Ureter (tissue), 1 donor: ENCODE measurements at regions not wholly inside any gene's neighbourhood (a gene's known extent, or its start where the extent isn't known, plus 50 kb on each side); places are given as distances from the start of the nearest gene placed in this dataset.
"Not testable (repeated sequence)": the region's sequence is repeated elsewhere in the genome, so short reads cannot be mapped to it uniquely, and the experiment has no call there.

Source experiments
- DNase-seq: peaks from one replicate; pipeline ENCODE4 v3.0.0-alpha.2; 2020; ENCODE audit warnings: low spot score
- donor health status: DM: yes; HTN: yes; CAD: no.

DNA sequence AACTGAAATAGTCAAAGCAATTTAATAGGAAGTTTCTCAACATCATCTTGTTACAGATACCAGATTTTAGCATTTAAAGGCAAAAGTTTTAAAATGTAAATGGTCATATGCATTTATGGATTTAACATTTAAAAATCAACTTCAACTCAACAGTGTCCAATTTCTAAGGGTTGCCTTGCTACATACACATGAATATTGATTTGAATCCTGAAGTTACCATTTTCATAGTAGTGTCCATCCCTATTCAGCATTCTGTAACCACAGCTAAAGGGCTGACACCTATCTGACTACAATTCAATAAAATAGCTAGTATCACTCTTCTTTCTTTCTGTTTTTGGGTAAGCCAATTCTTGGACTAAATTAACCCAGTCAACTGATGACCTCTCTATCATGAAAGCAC, 164.0 kb upstream of the CFAP20DC start:
- DNase-seq = no peak

DNA sequence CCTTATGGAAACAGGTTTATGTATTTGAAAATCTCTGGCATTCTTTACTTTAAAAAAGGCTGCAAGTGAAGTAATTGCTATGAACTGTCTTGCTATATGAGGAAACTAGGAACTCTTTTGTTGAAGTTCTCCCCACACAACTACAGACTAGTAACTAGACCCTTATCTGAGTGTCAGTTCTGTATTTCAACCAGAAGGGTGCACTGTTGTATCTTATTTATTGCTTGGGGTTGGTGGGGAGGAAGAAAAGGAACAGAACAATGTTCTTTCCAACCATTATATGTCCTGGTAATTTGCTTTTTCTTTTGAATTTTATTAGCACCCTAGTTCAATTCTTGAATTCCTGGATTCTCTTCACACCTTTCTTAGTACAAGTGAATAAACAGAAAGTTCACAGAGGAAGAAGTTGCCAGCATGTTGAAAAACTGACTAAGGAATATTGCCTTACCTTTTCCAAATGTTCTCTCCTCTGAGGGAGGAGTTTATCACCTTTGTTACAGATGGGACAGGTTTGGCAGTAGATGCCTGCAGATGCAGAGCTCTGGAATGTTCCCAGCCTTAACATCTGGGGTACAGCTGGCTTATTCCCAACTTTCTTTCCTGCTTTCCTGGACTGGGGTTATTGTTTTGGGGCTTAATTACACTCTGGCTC, 162.4 kb upstream of the CFAP20DC start:
- DNase-seq = no peak

DNA sequence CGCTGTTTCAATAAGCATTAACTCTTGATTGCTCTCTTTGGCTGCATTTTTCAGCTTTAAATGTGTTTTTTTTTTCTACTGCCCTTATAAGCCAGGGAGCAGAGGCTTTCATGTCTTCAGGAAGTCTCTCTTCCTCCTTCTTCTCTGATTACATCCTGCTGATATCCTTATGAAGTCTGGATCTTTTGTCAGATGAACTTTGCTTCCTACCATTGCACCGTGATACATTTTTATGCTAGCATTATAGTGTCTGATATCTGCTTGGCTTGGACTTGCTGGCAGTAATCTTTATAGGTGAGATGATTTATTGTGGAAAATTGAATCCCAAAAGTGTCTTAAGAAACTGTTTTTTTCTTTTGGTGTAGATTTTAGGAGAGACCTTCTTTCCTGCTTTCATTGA, 160.4 kb upstream of the CFAP20DC start:
- no peak for DNase-seq

DNA sequence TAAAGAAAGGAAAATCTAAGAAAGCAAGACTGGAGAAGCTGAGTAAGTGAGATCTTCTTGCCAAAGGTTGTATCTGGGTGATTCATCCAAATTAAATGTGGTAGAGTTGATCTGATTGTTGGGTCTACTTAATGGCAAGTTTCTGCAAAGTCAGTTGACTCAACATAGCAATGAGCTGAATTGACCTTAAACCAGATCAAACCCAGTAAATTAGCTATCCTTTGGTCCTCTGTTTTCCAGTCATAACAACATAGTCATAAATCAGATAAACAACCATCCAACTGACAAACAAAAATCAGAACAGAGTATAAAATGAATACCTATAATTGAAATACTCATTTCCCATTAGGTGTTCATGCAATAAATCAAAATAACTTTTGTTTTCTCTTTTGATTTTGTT, 142.6 kb upstream of the CFAP20DC start:
- no peak for DNase-seq

DNA sequence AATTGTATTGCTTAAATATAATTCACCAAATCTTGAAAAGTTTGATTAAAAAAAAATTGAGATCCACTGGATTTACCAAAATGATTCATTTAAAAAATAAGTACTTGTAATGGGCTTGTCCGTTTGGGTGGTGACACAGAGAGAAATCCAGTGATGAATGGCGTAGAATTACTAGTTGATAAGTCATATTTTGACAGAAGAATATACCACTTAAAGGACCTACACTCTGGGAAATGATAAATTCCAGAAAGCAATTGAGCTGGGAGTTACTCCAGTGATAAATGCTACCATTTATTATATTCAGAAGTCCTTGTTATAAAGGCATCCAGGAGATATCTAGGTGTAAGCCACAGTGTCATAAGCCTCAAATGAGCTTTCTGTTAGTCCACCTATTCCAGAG, 141.8 kb upstream of the CFAP20DC start:
- DNase-seq = no peak

DNA sequence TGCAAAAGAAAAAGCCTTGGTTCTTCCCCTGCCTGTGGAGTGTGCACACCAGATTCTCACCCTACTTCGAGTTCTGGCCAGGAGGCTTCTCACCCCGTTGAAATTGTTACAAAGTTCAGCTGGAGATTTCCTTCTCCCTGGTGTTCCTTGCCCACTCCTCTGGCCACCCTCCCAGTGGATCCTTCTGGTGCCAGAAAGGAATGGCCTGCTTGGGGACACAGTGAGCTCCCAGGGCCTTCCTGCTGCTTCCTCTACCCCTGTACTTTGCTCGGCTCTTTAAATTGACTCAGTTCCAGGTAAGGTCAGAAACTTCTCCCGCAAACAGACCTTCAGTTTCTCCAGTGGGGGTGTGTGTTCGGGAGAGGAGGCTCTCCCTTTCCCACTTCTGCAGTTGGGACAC, 140.1 kb upstream of the CFAP20DC start:
- no peak for DNase-seq

DNA sequence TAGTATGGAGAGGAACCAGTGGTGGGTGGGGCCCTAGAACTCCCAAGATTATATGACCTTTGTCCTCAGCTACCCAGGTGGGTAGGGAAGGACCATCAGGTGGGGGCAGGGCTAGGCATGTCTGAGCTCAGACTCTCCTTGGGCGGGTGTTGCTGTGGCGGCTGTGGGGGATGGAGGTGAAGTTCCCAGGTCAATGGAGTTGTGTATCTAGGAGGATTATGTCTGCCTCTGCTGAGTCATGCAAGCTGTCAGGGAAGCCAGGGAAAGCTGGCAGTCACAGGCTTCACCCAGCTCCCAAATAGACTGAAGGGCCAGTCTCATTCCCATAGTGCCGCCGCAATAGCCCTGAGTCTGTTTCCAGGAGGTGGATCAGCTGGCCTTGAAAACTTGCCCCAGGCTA, 139.7 kb upstream of the CFAP20DC start:
- DNase-seq = no peak

DNA sequence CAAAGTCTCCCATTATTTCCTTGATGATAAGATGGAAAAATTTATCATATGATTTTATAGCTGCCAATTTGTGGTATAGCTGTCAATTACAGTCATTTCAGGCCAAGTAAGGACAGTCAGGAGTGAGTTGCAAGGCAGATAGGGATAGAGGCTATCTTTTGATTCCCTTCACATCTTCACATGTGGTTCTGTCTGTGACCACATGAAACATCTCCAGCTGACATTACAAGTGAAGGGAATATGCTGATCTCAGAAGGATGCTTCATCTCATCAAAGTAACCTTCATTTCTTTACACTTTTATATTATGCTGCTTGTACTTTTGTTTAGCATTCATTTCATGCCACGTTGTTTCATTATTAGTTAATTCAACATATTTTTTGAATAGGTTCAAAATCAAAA, 136.9 kb upstream of the CFAP20DC start:
- no peak for DNase-seq

DNA sequence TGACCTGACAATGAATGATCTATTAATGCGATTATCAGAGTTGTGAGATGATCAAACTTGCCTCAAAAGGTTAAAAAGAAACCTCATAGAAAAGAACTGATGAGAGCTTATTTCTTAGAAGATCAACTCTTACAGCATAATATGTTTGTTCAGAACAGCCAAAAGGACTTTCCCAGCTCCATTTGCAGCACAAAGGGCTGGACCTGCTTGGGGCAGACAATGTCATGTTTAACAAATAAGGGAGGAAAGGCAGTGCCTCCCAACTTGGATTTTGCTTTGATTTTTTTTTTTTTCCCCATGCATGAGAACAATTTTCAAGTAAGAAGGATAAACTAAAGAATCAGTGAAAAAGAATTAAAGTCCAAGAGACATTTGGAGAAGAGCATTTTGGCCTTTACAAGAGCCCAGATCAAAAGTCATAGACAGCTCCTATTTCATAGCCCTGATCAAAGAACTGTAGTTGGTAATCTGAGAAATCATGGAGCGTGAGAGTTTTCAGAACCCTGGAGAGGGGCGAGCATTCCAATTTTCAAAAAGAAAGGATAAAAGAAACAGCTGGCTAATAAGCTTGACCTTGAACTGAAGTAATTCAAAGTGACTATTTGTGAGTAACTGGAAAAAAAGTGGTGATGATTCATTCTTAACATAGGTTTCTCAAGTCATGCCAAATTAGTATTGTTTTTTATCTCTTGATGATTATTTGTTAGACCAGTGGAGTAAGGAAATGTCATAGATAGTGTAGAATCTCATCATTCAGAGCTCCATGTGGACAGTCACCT, 136.0 kb upstream of the CFAP20DC start:
- DNase-seq = no peak

DNA sequence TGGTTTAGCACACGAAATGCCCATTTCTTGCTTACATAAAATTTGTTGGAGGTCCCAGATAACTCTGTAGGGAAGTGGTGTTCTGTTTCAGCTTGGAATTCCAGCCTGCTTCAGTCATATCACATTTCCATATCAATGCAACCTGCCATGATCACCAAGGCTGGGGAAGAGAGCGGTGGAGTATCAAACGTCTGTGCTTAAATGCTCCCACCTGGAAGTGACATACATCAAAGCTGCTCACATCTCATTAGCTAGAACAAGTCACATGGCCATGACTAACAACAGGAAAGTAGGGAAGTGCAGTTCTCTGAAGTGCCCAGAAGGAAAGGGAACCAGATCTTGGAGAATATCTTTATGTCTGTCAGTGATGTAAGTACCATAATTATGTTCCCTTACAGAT, 130.2 kb upstream of the CFAP20DC start:
- DNase-seq = no peak

DNA sequence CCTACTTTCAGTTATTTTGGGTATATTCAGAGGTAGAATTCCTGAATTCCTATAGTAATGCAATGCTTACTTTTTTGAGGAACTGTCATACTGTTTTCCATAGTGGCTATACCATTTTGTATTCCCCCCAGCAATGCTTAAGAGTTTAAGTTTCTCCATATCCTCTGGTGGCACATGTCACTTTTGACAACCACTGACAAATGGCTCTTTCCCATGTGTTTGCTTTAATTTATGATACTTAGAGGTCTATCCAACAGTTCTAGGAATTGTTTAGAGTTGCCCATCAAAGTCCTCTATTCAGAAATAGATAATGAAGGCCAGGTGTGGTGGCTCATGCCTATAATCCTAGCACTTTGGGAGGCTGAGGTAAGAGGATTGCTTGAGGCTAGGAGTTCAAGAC, 128.9 kb upstream of the CFAP20DC start:
- DNase-seq = no peak

DNA sequence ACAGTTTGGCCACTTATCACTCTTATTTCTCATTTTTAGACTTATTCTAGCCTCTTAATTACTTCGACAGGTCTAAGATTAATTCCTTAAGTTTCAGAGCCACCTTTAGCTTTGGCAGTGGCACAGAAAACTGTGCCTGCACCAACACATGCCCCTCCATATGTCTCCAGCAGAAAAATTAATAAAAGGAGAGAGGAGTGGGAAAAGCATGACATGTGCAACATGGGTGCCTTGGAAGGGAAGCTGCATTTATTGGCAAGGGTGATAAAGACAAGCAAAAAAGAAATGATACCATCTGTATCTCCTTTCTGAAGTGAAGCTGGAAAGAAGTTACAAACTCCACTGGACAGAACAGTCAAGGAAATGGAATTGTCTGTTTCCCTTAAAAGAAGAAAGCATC, 121.7 kb upstream of the CFAP20DC start:
- DNase-seq = no peak

DNA sequence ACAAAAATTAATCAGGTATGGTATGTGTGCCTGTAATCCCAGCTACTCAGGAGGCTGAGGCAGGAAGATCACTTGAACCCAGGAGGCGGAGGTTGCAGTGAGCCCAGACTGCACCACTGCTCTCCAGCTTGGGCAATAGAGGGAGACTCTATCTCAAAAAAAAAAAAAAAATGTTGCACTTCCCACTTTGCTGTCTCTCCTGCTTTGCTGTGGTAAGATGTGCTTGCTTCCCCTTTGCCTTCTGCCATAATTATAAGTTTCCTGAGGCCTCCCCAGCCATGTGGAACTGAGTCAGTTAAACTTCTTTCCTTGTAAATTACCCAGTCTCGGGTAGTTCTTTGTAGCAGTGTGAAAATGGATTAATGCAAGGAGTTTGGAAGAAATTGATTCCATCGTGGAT, 120.3 kb upstream of the CFAP20DC start:
- DNase-seq = not testable (repeated sequence)

DNA sequence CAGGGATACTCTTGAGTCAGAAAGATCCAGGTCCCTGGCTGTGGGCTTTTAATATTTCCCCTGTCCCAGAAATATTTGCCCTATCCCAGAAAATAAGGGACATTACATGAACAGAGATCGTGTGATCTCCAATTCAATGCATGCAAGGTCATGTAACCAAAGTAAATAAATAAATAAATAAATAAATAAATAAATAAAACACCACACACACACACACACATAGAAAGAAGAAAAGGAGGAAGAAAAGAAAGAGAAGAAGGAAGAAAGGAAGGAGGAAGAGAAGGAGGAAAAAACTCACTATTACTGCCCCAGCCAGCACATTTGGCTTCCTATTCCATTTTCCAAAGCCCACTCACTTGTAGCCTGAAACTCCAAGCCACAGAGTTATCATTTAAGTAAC, 117.9 kb upstream of the CFAP20DC start:
- DNase-seq = no peak

DNA sequence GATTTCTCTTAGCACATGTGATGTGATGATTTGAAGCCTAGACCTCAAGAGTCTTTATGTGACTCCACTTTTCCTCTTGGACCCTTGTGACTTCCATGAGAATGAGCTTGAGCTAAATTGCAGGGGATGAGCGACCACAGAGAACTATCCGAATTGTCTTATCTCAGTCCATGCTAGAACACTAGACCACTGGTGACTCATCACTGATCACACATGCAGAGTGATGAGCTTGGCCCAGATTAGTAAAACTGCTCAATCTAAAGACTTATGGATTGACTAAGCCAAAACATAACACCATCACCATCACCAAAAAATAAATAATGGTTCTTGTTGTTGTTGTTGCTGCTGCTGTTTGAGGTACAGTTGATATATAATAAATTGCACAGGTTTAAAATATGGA, 114.1 kb upstream of the CFAP20DC start:
- no peak for DNase-seq

DNA sequence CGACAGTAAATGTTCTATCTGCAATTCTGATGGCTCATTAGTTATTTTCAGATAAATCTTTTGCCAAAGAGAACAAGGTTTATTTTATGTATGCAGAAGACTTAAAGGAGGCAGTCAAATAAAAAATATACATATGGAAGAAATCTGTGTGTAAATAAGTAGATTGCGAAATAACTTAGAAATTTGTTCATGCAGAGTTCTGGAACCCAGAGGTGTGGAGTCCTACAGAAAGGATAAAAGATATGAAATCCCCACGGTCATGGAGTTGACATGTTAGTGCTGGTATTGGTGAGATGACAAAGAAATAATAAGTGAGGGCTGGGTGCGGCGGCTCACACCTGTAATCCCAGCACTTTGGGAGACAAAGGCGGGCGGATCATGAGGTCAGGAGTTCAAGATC, 111.2 kb upstream of the CFAP20DC start:
- no peak for DNase-seq

DNA sequence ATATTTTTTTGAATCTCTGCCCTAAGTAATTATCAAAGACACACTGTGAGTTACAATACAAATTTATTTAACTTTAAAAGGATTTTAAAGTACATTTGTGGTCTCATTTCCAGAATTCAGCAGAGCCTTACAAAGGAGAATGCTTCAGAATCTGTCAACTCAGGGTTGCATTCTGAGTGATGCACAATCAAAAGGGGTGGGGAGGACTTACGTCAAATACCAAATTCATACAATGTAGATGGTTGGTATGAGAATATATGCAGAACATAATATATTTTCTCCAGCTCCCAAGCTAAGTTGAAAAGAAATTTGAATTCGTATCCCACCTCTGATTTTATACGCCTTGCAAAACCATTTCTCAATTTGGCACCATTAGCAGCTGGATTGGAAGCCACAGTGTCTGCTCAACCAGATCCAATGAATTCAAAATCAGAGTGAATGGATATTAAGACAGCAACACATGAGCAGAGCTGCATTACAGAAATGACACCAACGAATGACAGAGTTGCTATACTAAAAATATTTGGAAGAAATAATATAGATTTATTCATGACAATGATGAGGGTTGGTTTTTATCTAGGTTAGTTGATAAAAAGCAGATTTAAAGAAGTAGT, 110.4 kb upstream of the CFAP20DC start:
- DNase-seq = no peak

DNA sequence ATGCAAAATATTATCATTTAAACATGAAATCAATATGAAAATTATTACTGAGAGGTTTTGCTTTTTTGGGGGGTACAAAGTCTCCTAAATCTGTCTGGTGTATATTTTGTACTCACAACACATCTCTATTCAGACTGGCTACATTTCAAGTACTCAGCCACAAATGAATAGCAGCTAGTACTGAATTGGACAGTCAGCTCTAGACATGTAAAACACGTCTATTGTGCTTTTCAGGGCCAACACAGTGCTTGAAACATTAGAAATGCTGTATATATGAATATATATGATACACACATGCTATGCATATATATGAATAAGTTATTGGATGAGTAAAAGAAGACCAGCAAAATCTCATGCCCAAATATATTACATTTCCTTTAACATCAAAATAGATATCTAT, 103.8 kb upstream of the CFAP20DC start:
- DNase-seq = no peak

DNA sequence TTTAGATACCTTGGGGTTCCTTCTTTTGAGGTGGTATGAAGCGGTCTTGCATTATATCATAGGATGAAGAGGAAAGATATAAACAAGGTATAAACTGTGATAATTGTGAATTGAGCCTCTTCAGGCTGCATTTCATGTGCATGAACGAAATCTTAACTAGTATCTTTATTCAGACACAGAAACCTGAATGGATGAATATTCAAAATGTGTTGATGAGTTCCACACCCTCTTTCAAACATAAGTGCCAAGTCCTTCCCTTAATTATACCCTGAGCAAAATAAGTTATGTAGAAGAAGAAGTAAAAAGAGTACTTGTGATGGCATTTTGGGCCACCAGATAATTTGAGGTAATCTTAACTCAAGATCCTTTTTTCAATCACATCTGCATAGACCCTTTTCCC, 103.1 kb upstream of the CFAP20DC start:
- DNase-seq = no peak

DNA sequence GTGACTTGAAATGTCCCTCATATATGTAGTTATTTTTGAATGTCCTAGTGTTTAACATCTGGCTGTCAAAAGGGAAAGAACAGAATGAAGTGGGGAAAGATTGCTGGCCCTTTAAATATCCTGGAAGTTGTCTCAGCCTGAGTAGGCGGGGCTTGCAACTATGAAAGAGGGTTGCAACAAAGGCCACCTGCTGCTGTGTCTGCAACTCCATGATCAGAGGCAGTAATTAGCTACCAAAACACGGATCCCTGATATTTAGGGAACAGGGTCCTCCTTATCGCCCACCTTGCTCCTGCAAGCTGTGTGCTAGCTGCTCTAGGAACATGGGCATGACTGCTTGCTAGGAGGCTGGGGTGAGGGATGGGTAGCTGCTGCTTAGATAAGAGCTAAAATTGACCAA, 100.2 kb upstream of the CFAP20DC start:
- DNase-seq = no peak

DNA sequence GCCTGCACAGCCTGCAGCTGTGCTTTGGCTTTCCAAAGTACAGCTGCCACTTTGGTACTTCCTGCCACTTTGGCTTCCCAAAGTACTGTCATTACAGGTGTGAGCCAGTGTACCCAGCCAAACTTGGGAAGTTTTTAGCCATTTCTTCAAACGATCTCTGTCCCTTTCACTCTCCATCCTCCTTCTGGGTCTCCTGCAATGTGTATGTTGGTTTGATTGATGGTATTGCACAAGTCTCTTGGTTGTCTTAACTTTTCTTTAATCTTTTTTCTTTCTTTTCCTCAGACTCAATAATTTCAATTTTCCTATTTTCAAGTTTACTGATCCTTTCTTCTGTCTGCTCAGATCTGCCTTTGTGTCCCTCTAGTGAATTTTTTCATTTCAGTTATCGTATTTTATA, 99.3 kb upstream of the CFAP20DC start:
- DNase-seq = no peak

DNA sequence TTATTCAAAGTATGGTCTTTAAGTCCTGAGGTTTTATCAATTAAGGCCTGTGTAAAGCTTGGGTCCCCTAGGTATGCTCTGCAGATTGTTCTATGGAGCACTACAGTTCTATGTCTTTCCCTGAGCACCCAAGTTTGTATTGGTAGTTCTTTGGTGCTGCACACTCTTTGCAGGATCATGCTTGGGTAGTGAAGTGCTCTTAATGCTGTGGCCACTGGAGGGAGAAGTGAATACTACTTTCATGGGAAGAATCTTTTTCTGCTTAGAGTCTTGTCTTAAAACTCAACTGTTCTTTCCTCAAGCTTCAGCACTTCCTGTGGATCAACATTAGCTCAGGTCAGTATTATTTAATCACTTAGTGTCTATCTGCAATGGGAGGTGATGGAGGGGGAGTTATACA, 93.6 kb upstream of the CFAP20DC start:
- DNase-seq = no peak

DNA sequence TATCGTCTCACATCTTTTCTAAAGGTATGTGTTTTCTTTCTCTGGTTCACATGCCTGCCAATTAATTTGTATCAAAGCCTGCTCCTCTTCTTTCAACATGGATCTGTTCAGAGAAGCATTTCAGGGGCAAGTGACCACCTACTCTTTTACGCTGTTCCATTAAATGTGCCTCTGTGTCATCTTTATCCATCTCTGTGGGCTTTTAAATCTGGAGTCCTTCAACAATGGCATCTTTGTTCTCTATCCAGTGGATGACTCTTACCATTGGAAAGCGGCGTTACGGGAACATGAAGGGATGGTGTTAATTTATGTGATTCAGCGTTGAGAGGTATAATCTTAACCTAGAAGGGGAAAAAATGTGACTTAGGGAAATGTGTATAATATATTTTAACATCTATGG, 92.7 kb upstream of the CFAP20DC start:
- no peak for DNase-seq
